OCI-LY7 (cell line): ENCODE measurements at regions not wholly inside any gene's neighbourhood (a gene's known extent, or its start where the extent isn't known, plus 50 kb on each side); places are given as distances from the start of the nearest gene placed in this dataset.

Experiments
- BruUV-seq: library from RNA; stranded (reverse); fragments of 400-500 nt; replicated peaks from 2 replicates; lab custom pipeline; 2021; lab: Mats Ljungman, UMichigan
- CTCF ChIA-PET: fragments of 300-600 bp; sonication (Branson Sonifier 250); formaldehyde crosslinking; loops from one replicate; lab custom pipeline; 2022; ENCODE audit warnings: antibody characterized with exemption; ENCODE audit not compliant: unreplicated experiment; lab: Charles Lee
- POLR2A ChIA-PET: fragments of 300-600 bp; sonication (Branson Sonifier 250); formaldehyde crosslinking; loops from one replicate; lab custom pipeline; 2022; ENCODE audit warnings: antibody characterized with exemption; lab: Charles Lee
- DNase-seq: peaks from one replicate; pipeline ENCODE4 v3.0.0-alpha.2; 2015; ENCODE audit warnings: low spot score
- H2AFZ ChIP-seq: fragments of 200-600 bp; sonication (generic), shearing (Covaris generic); 2 replicates; pipeline ENCODE4 v1.6.1; 2014; ENCODE audit warnings: mild to moderate bottlenecking, antibody characterized with exemption, low read length, moderate library complexity
- H3K27ac ChIP-seq: fragments of 200-600 bp; sonication (generic); 2 replicates; pipeline ENCODE4 v1.5.1; 2014; ENCODE audit warnings: mixed run types, low read depth, mild to moderate bottlenecking, moderate library complexity, low read length, inconsistent platforms; ENCODE audit not compliant: poor library complexity, severe bottlenecking
- H3K36me3 ChIP-seq: fragments of 200-600 bp; sonication (generic); 2 replicates; pipeline ENCODE4 v1.6.1; 2014; ENCODE audit warnings: mild to moderate bottlenecking, antibody characterized with exemption, low read length, moderate library complexity, mixed read lengths; ENCODE audit not compliant: insufficient read depth
- H3K4me1 ChIP-seq: fragments of 200-600 bp; sonication (generic); 2 replicates; pipeline ENCODE4 v1.5.1; 2014; ENCODE audit warnings: mild to moderate bottlenecking, low read length; ENCODE audit not compliant: insufficient read depth, poor library complexity, severe bottlenecking
- H3K4me2 ChIP-seq: fragments of 200-600 bp; sonication (generic); 2 replicates; pipeline ENCODE4 v1.6.1; 2014; ENCODE audit warnings: mild to moderate bottlenecking, low read length
- H3K4me3 ChIP-seq: fragments of 200-600 bp; sonication (generic); 2 replicates; pipeline ENCODE4 v1.5.1; 2014; ENCODE audit warnings: mild to moderate bottlenecking, low read depth, low read length; ENCODE audit not compliant: poor library complexity, severe bottlenecking
- H3K79me2 ChIP-seq: fragments of 200-600 bp; sonication (generic); 2 replicates; pipeline ENCODE4 v1.6.1; 2016; ENCODE audit warnings: low read depth, mild to moderate bottlenecking, low read length, moderate library complexity, mixed read lengths; ENCODE audit not compliant: insufficient read depth
- H3K9me2 ChIP-seq: fragments of 200-600 bp; sonication (generic); 2 replicates; pipeline ENCODE4 v1.6.1; 2016; ENCODE audit warnings: mild to moderate bottlenecking, low read length, mixed read lengths; ENCODE audit not compliant: insufficient read depth
- H3K9me3 ChIP-seq: fragments of 200-600 bp; sonication (generic); 2 replicates; pipeline ENCODE4 v1.6.1; 2014; ENCODE audit warnings: mild to moderate bottlenecking, mixed run types, low read length, mixed read lengths
- H4K20me1 ChIP-seq: fragments of 200-600 bp; sonication (generic); 2 replicates; pipeline ENCODE4 v1.6.1; 2014; ENCODE audit warnings: mild to moderate bottlenecking, antibody characterized with exemption, low read length, moderate library complexity, mixed read lengths; ENCODE audit not compliant: insufficient read depth
- EZH2phosphoT487 ChIP-seq: fragments of 200-600 bp; sonication (generic); IDR thresholded peaks from 2 replicates; pipeline ENCODE4 v1.6.1; 2018; ENCODE audit warnings: low read depth, borderline replicate concordance, mild to moderate bottlenecking, mixed run types, antibody characterized with exemption, low read length, moderate library complexity, mixed read lengths
- intact Hi-C: fragments of 100-400 bp; cut with micrococcal nuclease; formaldehyde crosslinking; loops from one replicate; pipeline ENCODE4 v1.10.0; 2022; ENCODE audit not compliant: unreplicated experiment
- TF ChIP-seq, protein P1 (sequence below): fragments of 200-600 bp; sonication (generic); conservative IDR thresholded peaks from 2 replicates; pipeline ENCODE4 v1.5.1; 2014; ENCODE audit warnings: mild to moderate bottlenecking, antibody characterized with exemption, low read length, moderate library complexity, mixed read lengths

DNA sequence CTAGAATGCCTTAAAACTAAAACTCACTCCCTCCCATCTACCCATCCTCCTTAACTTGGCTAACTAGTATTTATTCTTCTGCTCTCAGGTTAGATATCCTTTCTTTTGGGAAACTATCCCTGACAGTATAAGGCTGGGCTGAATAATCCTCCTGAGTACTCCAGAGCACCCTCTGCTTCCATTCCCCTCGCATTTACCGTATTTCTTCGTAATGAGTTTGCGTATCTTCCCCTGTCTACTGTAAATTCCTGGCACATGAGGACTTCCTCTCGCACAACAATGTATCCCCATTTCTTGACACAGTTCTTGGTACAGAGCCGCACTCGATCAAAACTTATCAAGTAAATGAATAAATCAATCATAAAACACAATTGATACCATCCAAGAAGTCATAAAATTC is 82.9 kb upstream of the AKAP13 start:
- TF ChIP-seq EZH2phosphoT487: no peak
- TF ChIP-seq, protein P1, sequence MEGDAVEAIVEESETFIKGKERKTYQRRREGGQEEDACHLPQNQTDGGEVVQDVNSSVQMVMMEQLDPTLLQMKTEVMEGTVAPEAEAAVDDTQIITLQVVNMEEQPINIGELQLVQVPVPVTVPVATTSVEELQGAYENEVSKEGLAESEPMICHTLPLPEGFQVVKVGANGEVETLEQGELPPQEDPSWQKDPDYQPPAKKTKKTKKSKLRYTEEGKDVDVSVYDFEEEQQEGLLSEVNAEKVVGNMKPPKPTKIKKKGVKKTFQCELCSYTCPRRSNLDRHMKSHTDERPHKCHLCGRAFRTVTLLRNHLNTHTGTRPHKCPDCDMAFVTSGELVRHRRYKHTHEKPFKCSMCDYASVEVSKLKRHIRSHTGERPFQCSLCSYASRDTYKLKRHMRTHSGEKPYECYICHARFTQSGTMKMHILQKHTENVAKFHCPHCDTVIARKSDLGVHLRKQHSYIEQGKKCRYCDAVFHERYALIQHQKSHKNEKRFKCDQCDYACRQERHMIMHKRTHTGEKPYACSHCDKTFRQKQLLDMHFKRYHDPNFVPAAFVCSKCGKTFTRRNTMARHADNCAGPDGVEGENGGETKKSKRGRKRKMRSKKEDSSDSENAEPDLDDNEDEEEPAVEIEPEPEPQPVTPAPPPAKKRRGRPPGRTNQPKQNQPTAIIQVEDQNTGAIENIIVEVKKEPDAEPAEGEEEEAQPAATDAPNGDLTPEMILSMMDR: no peak
- Histone ChIP-seq H3K9me2 (no peaks in the 10 kb centered on the region), H3K4me3 (no peak overlapping the region), H3K9me3 (no peaks in the 10 kb centered on the region), H2AFZ (no peak overlapping the region), H4K20me1 (no peaks in the 10 kb centered on the region), H3K4me1 (peaks cover 32% of the 10 kb centered on the region), H3K4me2 (no peak overlapping the region), H3K79me2 (no peaks in the 10 kb centered on the region), H3K36me3 (no peaks in the 10 kb centered on the region), H3K27ac (no peak overlapping the region)
- ChIA-PET CTCF (interaction anchor here (1.4 to 1.5 kb wide), 2 partner anchors 19 to 31 kb away, joined by 3 to 8 read pairs; no protein-coding TSS in a partner anchor), POLR2A (interaction anchor here (1.0 to 1.7 kb wide), 4 partner anchors 28 to 117 kb away, joined by 6 to 12 read pairs (median 8); no protein-coding TSS in a partner anchor)
- DNase-seq: no peak
- no TSS peak for BruUV-seq
- intact Hi-C loops: loop anchor here (2.0 to 10.0 kb wide), 3 partner anchors 185 to 543 kb away; no protein-coding TSS in a partner anchor

DNA sequence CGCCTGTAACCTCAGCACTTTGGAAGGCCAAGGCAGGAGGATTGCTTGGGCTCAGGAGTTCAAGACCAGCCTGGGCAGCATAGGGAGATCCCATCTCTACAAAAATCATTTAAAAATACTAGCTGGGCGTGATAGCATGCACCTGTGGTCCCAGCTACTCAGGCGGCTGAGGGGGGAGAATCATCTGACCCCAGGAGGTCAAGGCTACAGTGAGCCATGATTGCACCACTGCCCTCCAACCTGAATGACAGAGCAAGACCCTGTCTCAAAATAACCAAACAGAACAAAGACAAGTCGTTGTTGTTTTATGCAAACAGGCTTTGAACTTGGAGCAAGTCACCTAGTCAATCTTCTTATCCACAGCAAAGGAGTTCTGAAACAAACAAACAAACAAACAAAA is 82.0 kb upstream of the AKAP13 start:
- intact Hi-C loops: loop anchor here (5.0 to 10.0 kb wide), 2 partner anchors 184 to 426 kb away; no protein-coding TSS in a partner anchor
- CTCF ChIA-PET: interaction anchor here (1.4 kb wide), 1 partner anchor 32 kb away, joined by 3 read pairs; no protein-coding TSS in a partner anchor
- Histone ChIP-seq H3K4me2 (no peak overlapping the region), H3K9me2 (no peaks in the 10 kb centered on the region), H3K4me3 (no peak overlapping the region), H4K20me1 (no peaks in the 10 kb centered on the region), H3K27ac (no peak overlapping the region), H3K4me1 (peaks cover 32% of the 10 kb centered on the region), H3K36me3 (no peaks in the 10 kb centered on the region), H2AFZ (no peak overlapping the region; the same call in 1 of the 2 replicates), H3K9me3 (no peaks in the 10 kb centered on the region), H3K79me2 (no peaks in the 10 kb centered on the region)
- POLR2A ChIA-PET: interaction anchor here (0.5 to 1.4 kb wide), 6 partner anchors 9 to 206 kb away, joined by 3 to 8 read pairs (median 4); no protein-coding TSS in a partner anchor
- DNase-seq: no peak
- no TSS peak for BruUV-seq
- TF ChIP-seq, protein P1: no peak
- TF ChIP-seq EZH2phosphoT487: no peak

DNA sequence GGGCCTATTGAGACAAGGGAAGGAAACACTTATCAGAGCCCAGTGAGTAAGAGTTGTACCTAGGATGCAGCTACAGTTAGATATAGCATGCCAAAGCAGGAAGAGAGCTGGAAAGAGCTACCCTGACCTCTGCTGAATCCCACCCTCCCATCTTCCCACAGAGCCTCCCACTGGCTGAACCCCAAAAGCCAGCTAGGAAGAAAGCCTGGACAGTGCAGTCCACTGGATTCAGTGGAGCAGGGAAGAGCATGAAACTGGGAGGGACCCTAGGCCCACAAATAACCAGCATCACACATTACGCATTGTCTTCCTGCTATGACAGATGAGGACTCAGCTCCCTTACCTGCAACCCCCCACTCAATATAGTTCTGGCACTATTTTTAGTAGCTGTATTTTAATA is 81.5 kb upstream of the AKAP13 start:
- H3K9me3 ChIP-seq: no peaks in the 10 kb centered on the region
- ChIA-PET CTCF (interaction anchor here (1.0 to 1.4 kb wide), 2 partner anchors 32 to 114 kb away, joined by 3 read pairs; no protein-coding TSS in a partner anchor), POLR2A (interaction anchor here (0.6 to 1.4 kb wide), 6 partner anchors 9 to 205 kb away, joined by 3 to 5 read pairs (median 4); no protein-coding TSS in a partner anchor)
- TF ChIP-seq, protein P1: no peak
- TF ChIP-seq EZH2phosphoT487: no peak
- H3K4me2 ChIP-seq: 0 out of 2 replicates have a peak overlapping the region, but pooled peaks have one; percentile 8
- no TSS peak for BruUV-seq
- no peaks in the 10 kb centered on the region for H3K36me3 ChIP-seq
- H3K27ac ChIP-seq: no peak overlapping the region
- H3K79me2 ChIP-seq: no peaks in the 10 kb centered on the region
- peak overlapping the region; percentile 50; the same call in 1 of the 2 replicates for H2AFZ ChIP-seq
- no peak for DNase-seq
- no peaks in the 10 kb centered on the region for H3K9me2 ChIP-seq
- peaks cover 32% of the 10 kb centered on the region for H3K4me1 ChIP-seq
- no peaks in the 10 kb centered on the region for H4K20me1 ChIP-seq
- H3K4me3 ChIP-seq: no peak overlapping the region
- intact Hi-C loops: loop anchor here (5.0 to 10.0 kb wide), 2 partner anchors 183 to 426 kb away; no protein-coding TSS in a partner anchor
